GM06990 (cell line): ENCODE measurements at regions not wholly inside any gene's neighbourhood (a gene's known extent, or its start where the extent isn't known, plus 50 kb on each side); places are given as distances from the start of the nearest gene placed in this dataset.

ENCODE experiments used
- DNase-seq: peaks from one replicate; pipeline ENCODE4 v3.0.0-alpha.2; 2011; ENCODE audit not compliant: insufficient read length; ENCODE audit errors: extremely low read depth
- H3K27me3 ChIP-seq: replicated peaks from 2 replicates; pipeline ENCODE4 v1.6.0; 2011; ENCODE audit warnings: low read length; ENCODE audit not compliant: control insufficient read depth, insufficient read depth
- H3K36me3 ChIP-seq: 2 replicates; pipeline ENCODE4 v1.5.1; 2011; ENCODE audit warnings: low read length; ENCODE audit not compliant: control insufficient read depth, insufficient read depth
- H3K4me3 ChIP-seq: replicated peaks from 2 replicates; pipeline ENCODE4 v1.5.1; 2011; ENCODE audit warnings: low read depth, mild to moderate bottlenecking, control low read depth, low read length
- TF ChIP-seq, protein P1 (sequence below): IDR thresholded peaks from 2 replicates; pipeline ENCODE4 v1.5.1; 2011; ENCODE audit warnings: low read length, control low read depth, mild to moderate bottlenecking, inconsistent platforms; ENCODE audit not compliant: insufficient read depth, poor library complexity, severe bottlenecking

DNA sequence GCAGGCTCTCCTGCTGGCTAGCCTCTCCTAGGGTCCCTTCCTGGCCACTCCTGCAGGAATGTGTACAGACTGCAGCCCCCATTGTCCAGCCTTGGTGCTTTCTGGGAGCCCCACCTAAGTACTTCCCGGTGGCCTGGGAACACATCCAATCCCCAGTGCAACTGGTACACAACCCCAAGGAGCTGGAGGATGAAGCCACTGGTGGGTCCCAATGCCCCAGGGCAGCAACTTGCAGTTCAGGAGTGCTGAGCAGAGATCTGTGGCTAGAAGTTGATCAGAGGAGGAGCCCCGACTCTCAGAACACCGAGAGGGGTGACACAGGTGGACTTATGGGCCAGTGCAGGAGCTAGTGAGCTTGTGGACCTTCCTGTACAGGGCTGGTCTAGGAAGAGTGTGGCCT is 1093.7 kb upstream of the ACO1 start:
- H3K27me3 ChIP-seq = no peaks in the 10 kb centered on the region
- no peak for DNase-seq
- no peaks in the 10 kb centered on the region for H3K36me3 ChIP-seq
- H3K4me3 ChIP-seq = no peak overlapping the region
- TF ChIP-seq, protein P1, sequence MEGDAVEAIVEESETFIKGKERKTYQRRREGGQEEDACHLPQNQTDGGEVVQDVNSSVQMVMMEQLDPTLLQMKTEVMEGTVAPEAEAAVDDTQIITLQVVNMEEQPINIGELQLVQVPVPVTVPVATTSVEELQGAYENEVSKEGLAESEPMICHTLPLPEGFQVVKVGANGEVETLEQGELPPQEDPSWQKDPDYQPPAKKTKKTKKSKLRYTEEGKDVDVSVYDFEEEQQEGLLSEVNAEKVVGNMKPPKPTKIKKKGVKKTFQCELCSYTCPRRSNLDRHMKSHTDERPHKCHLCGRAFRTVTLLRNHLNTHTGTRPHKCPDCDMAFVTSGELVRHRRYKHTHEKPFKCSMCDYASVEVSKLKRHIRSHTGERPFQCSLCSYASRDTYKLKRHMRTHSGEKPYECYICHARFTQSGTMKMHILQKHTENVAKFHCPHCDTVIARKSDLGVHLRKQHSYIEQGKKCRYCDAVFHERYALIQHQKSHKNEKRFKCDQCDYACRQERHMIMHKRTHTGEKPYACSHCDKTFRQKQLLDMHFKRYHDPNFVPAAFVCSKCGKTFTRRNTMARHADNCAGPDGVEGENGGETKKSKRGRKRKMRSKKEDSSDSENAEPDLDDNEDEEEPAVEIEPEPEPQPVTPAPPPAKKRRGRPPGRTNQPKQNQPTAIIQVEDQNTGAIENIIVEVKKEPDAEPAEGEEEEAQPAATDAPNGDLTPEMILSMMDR = no peak

DNA sequence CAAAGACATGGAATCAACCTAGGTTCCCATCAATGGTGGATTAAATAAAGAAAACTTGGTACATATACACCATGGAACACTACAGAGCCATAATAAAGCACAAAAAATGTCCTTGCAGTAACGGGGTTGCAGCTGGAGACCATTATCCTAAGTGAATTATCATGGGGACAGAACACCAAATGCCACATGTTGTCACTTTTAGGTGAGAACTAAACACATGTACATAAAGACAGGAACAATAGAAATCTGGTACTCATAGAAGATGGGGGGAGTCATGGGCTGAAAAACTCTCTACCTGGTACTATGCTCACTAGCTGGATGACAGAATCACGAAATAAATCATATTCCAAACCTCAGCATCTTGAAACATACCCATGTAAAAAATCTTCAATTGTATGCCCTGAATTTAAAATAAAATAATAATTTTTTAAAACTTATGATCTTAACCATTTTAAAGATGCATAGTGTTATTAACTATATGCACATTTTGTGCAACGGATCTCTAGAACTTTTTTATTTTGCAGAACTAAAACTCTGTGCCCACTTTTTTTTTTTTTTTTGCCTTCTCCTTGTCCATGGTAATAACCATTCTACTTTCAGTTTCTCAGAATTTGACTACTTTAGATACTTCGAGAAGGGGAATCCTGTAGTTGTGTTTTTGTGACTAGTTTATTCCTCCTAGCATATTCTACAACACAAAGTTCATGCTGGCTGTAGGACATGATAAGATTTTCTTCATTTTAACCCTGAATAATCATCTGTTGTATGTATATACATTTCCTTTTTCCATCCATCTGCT is 1081.6 kb upstream of the ACO1 start:
- TF ChIP-seq, protein P1 = no peak
- H3K4me3 ChIP-seq = no peak overlapping the region
- H3K36me3 ChIP-seq = no peaks in the 10 kb centered on the region
- H3K27me3 ChIP-seq = no peaks in the 10 kb centered on the region
- no peak for DNase-seq

DNA sequence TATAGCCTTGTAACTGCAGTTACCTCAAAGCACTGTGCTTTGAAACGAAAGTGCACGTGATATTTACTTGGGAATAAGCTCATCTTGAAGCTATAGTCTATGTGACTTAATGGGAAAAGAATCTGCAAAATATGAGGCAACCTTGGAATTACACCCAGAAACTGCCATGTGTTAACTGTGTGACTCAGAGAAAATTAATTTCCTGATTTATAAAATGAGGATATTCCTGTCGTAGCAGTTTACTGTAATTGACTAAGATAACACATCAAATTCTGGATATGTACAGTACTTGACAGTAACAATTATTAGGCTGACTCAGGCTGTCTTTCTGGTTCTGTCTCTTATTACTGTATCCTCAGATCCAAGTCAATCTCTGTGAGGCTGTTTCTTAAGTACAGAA is 1079.9 kb upstream of the ACO1 start:
- no peak overlapping the region for H3K4me3 ChIP-seq

DNA sequence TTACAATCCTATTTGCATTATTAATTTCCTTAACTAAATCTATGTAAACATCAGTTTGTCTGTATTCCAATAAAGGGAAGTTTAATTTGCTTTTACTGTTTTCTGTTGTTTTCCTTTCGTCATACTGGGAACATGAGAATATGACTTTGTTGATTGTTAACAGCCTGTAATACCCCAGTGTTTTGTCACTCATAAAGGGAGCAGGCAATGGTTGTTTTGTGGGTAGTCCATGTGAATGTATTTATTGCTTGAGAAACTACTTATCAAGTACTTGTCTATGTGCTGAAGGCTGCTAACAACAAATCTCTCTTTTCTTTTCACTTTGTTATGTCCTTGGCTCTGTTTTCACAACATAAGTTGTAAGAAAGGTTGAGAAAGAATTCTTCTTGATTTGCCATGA is 1070.2 kb upstream of the ACO1 start:
- Histone ChIP-seq H3K4me3 (no peak overlapping the region), H3K27me3 (no peaks in the 10 kb centered on the region), H3K36me3 (no peaks in the 10 kb centered on the region)
- TF ChIP-seq, protein P1 = no peak
- DNase-seq = no peak

More for the DNA sequence above, 1079.9 kb upstream of the ACO1 start:
- Histone ChIP-seq H3K27me3 (no peaks in the 10 kb centered on the region), H3K36me3 (no peaks in the 10 kb centered on the region)
- DNase-seq = no peak
- TF ChIP-seq, protein P1 = no peak

DNA sequence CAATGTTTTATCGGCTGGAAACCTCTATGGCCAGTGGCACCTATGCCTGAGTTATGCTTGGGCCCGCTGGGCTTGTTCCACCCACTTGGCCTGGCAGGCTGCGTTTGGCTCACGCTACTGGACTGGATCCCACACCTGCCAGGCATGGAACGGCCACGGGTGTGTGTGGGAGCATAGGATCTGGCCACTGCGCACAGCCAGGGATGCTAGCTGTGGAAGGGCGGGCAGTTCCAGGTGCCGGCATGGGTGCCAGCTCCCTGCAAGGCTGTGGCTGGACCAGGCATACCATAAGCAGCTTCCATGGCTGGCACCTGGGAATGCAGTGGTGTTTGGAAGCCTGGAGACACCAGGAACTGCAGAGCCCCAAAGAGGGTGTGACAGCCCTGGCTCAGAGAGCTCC is 1063.9 kb upstream of the ACO1 start:
- H3K4me3 ChIP-seq = no peak overlapping the region
- H3K27me3 ChIP-seq = no peaks in the 10 kb centered on the region
- H3K36me3 ChIP-seq = no peaks in the 10 kb centered on the region
- DNase-seq = no peak
- TF ChIP-seq, protein P1 = no peak
